Nephron progenitor cell (in vitro differentiated cells): ENCODE measurements at regions not wholly inside any gene's neighbourhood (a gene's known extent, or its start where the extent isn't known, plus 50 kb on each side); places are given as distances from the start of the nearest gene placed in this dataset.

ENCODE experiments used
- DNase-seq: peaks from one replicate; pipeline ENCODE4 v3.0.0; 2021
- H3K27ac Mint-ChIP-seq: 2 replicates; pipeline ENCODE4 v1.8.0; 2021; ENCODE audit warnings: mild to moderate bottlenecking, moderate library complexity, mixed read lengths
- H3K27me3 Mint-ChIP-seq: 2 replicates; pipeline ENCODE4 v1.8.0; 2021; ENCODE audit warnings: mild to moderate bottlenecking, low read depth, mixed read lengths; ENCODE audit not compliant: poor library complexity
- H3K36me3 Mint-ChIP-seq: 2 replicates; pipeline ENCODE4 v1.8.0; 2021; ENCODE audit warnings: low read depth, mixed read lengths
- H3K4me1 Mint-ChIP-seq: 2 replicates; pipeline ENCODE4 v1.8.0; 2021; ENCODE audit warnings: mixed read lengths
- H3K4me3 Mint-ChIP-seq: 2 replicates; pipeline ENCODE4 v1.8.0; 2021; ENCODE audit warnings: mild to moderate bottlenecking, moderate library complexity, mixed read lengths
- H3K9me3 Mint-ChIP-seq: 2 replicates; pipeline ENCODE4 v1.8.0; 2021; ENCODE audit warnings: mild to moderate bottlenecking, moderate library complexity, mixed read lengths
- CTCF ChIP-seq: fragments of 200-600 bp; sonication (generic); IDR thresholded peaks from 2 replicates; pipeline ENCODE4 v1.5.0; 2021; ENCODE audit warnings: antibody characterized with exemption

DNA sequence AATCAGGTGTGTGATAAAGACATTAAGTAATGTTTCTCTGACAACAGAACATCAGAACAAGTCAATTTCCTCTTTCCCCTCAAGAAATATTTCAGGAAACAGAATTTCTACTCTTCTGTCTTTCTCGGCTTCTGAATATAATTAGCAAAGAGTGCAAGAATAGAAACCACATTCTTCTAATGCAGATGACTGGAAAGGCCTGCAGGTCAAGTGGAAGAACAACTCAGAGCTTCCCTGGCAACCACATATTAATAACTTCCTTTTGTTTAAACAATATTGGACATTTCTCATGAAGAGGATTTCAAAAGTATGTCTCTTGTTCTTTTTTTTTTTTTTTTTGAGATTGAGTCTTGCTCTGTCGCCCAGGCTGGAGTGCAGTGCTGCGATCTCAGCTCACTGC lies 225.5 kb downstream of the PARM1 start:
- Mint-ChIP-seq H3K36me3 (peaks cover 9% of the 10 kb centered on the region), H3K4me3 (no peak overlapping the region), H3K27me3 (peaks cover 5% of the 10 kb centered on the region), H3K4me1 (peaks cover 8% of the 10 kb centered on the region), H3K27ac (no peak overlapping the region), H3K9me3 (peaks cover 33% of the 10 kb centered on the region)
- DNase-seq: no peak
- no peak for TF ChIP-seq CTCF

GRCh38 chr4:75154994-75155393 lies 222.1 kb downstream of the PARM1 start:
- DNase-seq: no peak

GRCh38 chr4:75146223-75146622 lies 213.3 kb downstream of the PARM1 start:
- no peak for TF ChIP-seq CTCF
- Mint-ChIP-seq H3K27ac (no peak overlapping the region), H3K4me3 (no peak overlapping the region), H3K9me3 (no peaks in the 10 kb centered on the region), H3K36me3 (no peaks in the 10 kb centered on the region), H3K27me3 (peaks cover 4% of the 10 kb centered on the region), H3K4me1 (no peaks in the 10 kb centered on the region)
- DNase-seq: no peak

More at GRCh38 chr4:75154994-75155393, 222.1 kb downstream of the PARM1 start:
- H3K27me3 Mint-ChIP-seq: peaks cover 5% of the 10 kb centered on the region
- no peak for TF ChIP-seq CTCF
- peaks cover 39% of the 10 kb centered on the region for H3K9me3 Mint-ChIP-seq
- no peaks in the 10 kb centered on the region for H3K4me1 Mint-ChIP-seq
- H3K27ac Mint-ChIP-seq: no peak overlapping the region
- H3K4me3 Mint-ChIP-seq: no peak overlapping the region
- peaks cover 9% of the 10 kb centered on the region for H3K36me3 Mint-ChIP-seq

- H3K27ac Mint-ChIP-seq: no peak overlapping the region
- TF ChIP-seq CTCF: no peak
- no peaks in the 10 kb centered on the region for H3K36me3 Mint-ChIP-seq
- no peak for DNase-seq
- H3K4me1 Mint-ChIP-seq: no peaks in the 10 kb centered on the region
- H3K27me3 Mint-ChIP-seq: peaks cover 4% of the 10 kb centered on the region
- no peaks in the 10 kb centered on the region for H3K9me3 Mint-ChIP-seq
- no peak overlapping the region for H3K4me3 Mint-ChIP-seq
Observed at GRCh38 chr4:75144475-75144874, 211.6 kb downstream of the PARM1 start.

- Mint-ChIP-seq H3K4me1 (no peaks in the 10 kb centered on the region), H3K27me3 (peaks cover 4% of the 10 kb centered on the region), H3K36me3 (no peaks in the 10 kb centered on the region), H3K9me3 (no peaks in the 10 kb centered on the region), H3K27ac (no peak overlapping the region), H3K4me3 (no peak overlapping the region)
- no peak for DNase-seq
- TF ChIP-seq CTCF: no peak
Observed at GRCh38 chr4:75142850-75143249, 209.9 kb downstream of the PARM1 start.

GRCh38 chr4:75142382-75142781 lies 209.5 kb downstream of the PARM1 start:
- TF ChIP-seq CTCF: no peak
- H3K9me3 Mint-ChIP-seq: no peaks in the 10 kb centered on the region
- no peaks in the 10 kb centered on the region for H3K36me3 Mint-ChIP-seq
- H3K4me1 Mint-ChIP-seq: no peaks in the 10 kb centered on the region
- no peak overlapping the region for H3K4me3 Mint-ChIP-seq
- H3K27me3 Mint-ChIP-seq: peaks cover 4% of the 10 kb centered on the region
- H3K27ac Mint-ChIP-seq: no peak overlapping the region
- DNase-seq: no peak
